IMR-90 (cell line): ENCODE measurements at regions not wholly inside any gene's neighbourhood (a gene's known extent, or its start where the extent isn't known, plus 50 kb on each side); places are given as distances from the start of the nearest gene placed in this dataset.

Source experiments
- ATAC-seq: fragments of 200-7000 bp; cut with Tn5 transposase; 2 replicates; pipeline ENCODE4 v1.9.1; 2020; ENCODE audit warnings: low read depth, mild to moderate bottlenecking, moderate library complexity
- BruUV-seq: library from RNA; stranded (reverse); fragments of 400-500 nt; replicated peaks from 2 replicates; lab custom pipeline; 2021; lab: Mats Ljungman, UMichigan
- CTCF ChIA-PET: fragments of 300-600 bp; formaldehyde crosslinking; extraction: SDS; loops from one replicate; lab custom pipeline; 2021; ENCODE audit warnings: antibody characterized with exemption; lab: Yijun Ruan, JAX
- POLR2A ChIA-PET: fragments of 300-600 bp; sonication (Branson Sonifier 250); formaldehyde crosslinking; loops from one replicate; lab custom pipeline; 2022; ENCODE audit warnings: antibody characterized with exemption; ENCODE audit not compliant: unreplicated experiment; lab: Charles Lee
- DNase-seq: peaks from one replicate; pipeline ENCODE4 v3.0.0; 2013
- H2AFZ ChIP-seq: replicated peaks from 2 replicates; pipeline ENCODE3; 2013; ENCODE audit warnings: low read length, mild to moderate bottlenecking; ENCODE audit not compliant: poor library complexity
- H2AK5ac ChIP-seq: 2 replicates; pipeline ENCODE4 v1.6.1; 2013; ENCODE audit warnings: low read depth, low read length, inconsistent platforms
- H2AK9ac ChIP-seq: replicated peaks from 2 replicates; pipeline ENCODE3; 2013; ENCODE audit warnings: mild to moderate bottlenecking, low read depth, low read length, moderate library complexity; ENCODE audit not compliant: poor library complexity
- H2BK120ac ChIP-seq: 2 replicates; pipeline ENCODE4 v1.6.1; 2013; ENCODE audit warnings: low read depth, low read length, inconsistent platforms
- H2BK15ac ChIP-seq: 3 replicates; pipeline ENCODE4 v1.6.1; 2013; ENCODE audit warnings: low read depth, low read length, inconsistent platforms
- H2BK20ac ChIP-seq: 2 replicates; pipeline ENCODE4 v1.6.1; 2013; ENCODE audit warnings: low read depth, mild to moderate bottlenecking, inconsistent platforms, low read length, moderate library complexity
- H2BK5ac ChIP-seq: 2 replicates; pipeline ENCODE4 v1.6.1; 2013; ENCODE audit warnings: mild to moderate bottlenecking, low read depth, low read length, inconsistent platforms; ENCODE audit not compliant: poor library complexity, severe bottlenecking
- H3K14ac ChIP-seq: replicated peaks from 2 replicates; pipeline ENCODE4 v1.6.1; 2013; ENCODE audit warnings: low read depth, low read length, inconsistent platforms
- H3K18ac ChIP-seq: 2 replicates; pipeline ENCODE4 v1.6.1; 2013; ENCODE audit warnings: low read depth, low read length, control low read depth
- H3K23ac ChIP-seq: 2 replicates; pipeline ENCODE4 v1.6.1; 2013; ENCODE audit warnings: low read depth, low read length, inconsistent platforms
- H3K27ac ChIP-seq: 2 replicates; pipeline ENCODE4 v1.5.1; 2013; ENCODE audit warnings: mild to moderate bottlenecking, control low read depth, low read length; ENCODE audit not compliant: insufficient read depth
- H3K27me3 ChIP-seq: 2 replicates; pipeline ENCODE4 v1.6.1; 2013; ENCODE audit warnings: low read length; ENCODE audit not compliant: control insufficient read depth, insufficient read depth
- H3K36me3 ChIP-seq: 2 replicates; pipeline ENCODE4 v1.6.1; 2013; ENCODE audit warnings: low read length, mixed read lengths; ENCODE audit not compliant: control insufficient read depth, insufficient read depth
- H3K4ac ChIP-seq: 2 replicates; pipeline ENCODE4 v1.6.1; 2013; ENCODE audit warnings: low read depth, low read length, inconsistent platforms
- H3K4me1 ChIP-seq: 2 replicates; pipeline ENCODE4 v1.6.1; 2013; ENCODE audit warnings: low read length, mixed read lengths; ENCODE audit not compliant: control insufficient read depth, insufficient read depth
- H3K4me2 ChIP-seq: 2 replicates; pipeline ENCODE4 v1.6.1; 2013; ENCODE audit warnings: low read depth, mild to moderate bottlenecking, control low read depth, low read length, moderate library complexity
- H3K4me3 ChIP-seq: 2 replicates; pipeline ENCODE4 v1.5.1; 2013; ENCODE audit warnings: low read depth, mild to moderate bottlenecking, control low read depth, low read length, moderate library complexity; ENCODE audit not compliant: insufficient read depth
- H3K56ac ChIP-seq: 2 replicates; pipeline ENCODE4 v1.6.1; 2013; ENCODE audit warnings: low read length, inconsistent platforms; ENCODE audit not compliant: insufficient read depth; ENCODE audit errors: extremely low read depth
- H3K79me1 ChIP-seq, 2 experiments: 2 replicates each; pipeline ENCODE4 v1.6.1; 2013; ENCODE audit warnings: low read length in 2 of 2, inconsistent platforms in 1 of 2, low read depth in 1 of 2
- H3K9ac ChIP-seq: 2 replicates; pipeline ENCODE4 v1.6.1; 2013; ENCODE audit warnings: low read depth, low read length, control low read depth
- H3K9me1 ChIP-seq: 2 replicates; pipeline ENCODE4 v1.6.1; 2013; ENCODE audit warnings: low read length, inconsistent platforms; ENCODE audit not compliant: insufficient read depth
- H3K9me3 ChIP-seq: 2 replicates; pipeline ENCODE4 v1.6.1; 2013; ENCODE audit warnings: low read length; ENCODE audit not compliant: control insufficient read depth, insufficient read depth
- H4K20me1 ChIP-seq: 2 replicates; pipeline ENCODE4 v1.6.1; 2013; ENCODE audit warnings: low read length, inconsistent platforms; ENCODE audit not compliant: insufficient read depth
- H4K5ac ChIP-seq: 2 replicates; pipeline ENCODE4 v1.6.1; 2013; ENCODE audit warnings: mild to moderate bottlenecking, low read depth, low read length, control low read depth
- H4K8ac ChIP-seq, 2 experiments: 2 replicates each; pipeline ENCODE4 v1.6.1; 2013; ENCODE audit warnings: low read depth in 2 of 2, low read length in 2 of 2, control low read depth in 1 of 2, inconsistent platforms in 1 of 2
- H4K91ac ChIP-seq: 2 replicates; pipeline ENCODE4 v1.6.1; 2013; ENCODE audit warnings: low read depth, low read length, inconsistent platforms; ENCODE audit not compliant: insufficient read depth
- BHLHE40 ChIP-seq: fragments of 150-350 bp; IDR thresholded peaks from 2 replicates; pipeline ENCODE4 v1.6.1; 2016; ENCODE audit warnings: mild to moderate bottlenecking, low read depth, low read length
- CEBPB ChIP-seq: IDR thresholded peaks from 2 replicates; pipeline ENCODE4 v1.6.1; 2012; ENCODE audit warnings: low read depth, low read length, improper control_type of control experiment
- CHD1 ChIP-seq: IDR thresholded peaks from 2 replicates; pipeline ENCODE4 v1.6.1; 2012; ENCODE audit warnings: low read depth, low read length, improper control_type of control experiment
- FOS ChIP-seq: fragments of 150-350 bp; IDR thresholded peaks from 2 replicates; pipeline ENCODE4 v1.6.1; 2016; ENCODE audit warnings: low read depth, low read length
- MAZ ChIP-seq: IDR thresholded peaks from 2 replicates; pipeline ENCODE4 v1.6.1; 2012; ENCODE audit warnings: low read depth, mild to moderate bottlenecking, low read length, improper control_type of control experiment, moderate library complexity, borderline replicate concordance
- MXI1 ChIP-seq: IDR thresholded peaks from 2 replicates; pipeline ENCODE4 v1.6.1; 2012; ENCODE audit warnings: low read depth, mild to moderate bottlenecking, low read length, moderate library complexity, borderline replicate concordance
- NFE2L2 ChIP-seq: fragments of 150-350 bp; IDR thresholded peaks from 2 replicates; pipeline ENCODE4 v1.6.1; 2016; ENCODE audit warnings: low read depth, mild to moderate bottlenecking, low read length
- POLR2A ChIP-seq: IDR thresholded peaks from 2 replicates; pipeline ENCODE4 v1.6.1; 2012; ENCODE audit warnings: mild to moderate bottlenecking, low read depth, low read length
- RAD21 ChIP-seq: IDR thresholded peaks from 2 replicates; pipeline ENCODE4 v1.6.1; 2012; ENCODE audit warnings: low read length, improper control_type of control experiment
- RCOR1 ChIP-seq: IDR thresholded peaks from 2 replicates; pipeline ENCODE4 v1.6.1; 2012; ENCODE audit warnings: mild to moderate bottlenecking, low read length, improper control_type of control experiment; ENCODE audit not compliant: insufficient replicate concordance
- RFX5 ChIP-seq: IDR thresholded peaks from 2 replicates; pipeline ENCODE4 v1.8.0; 2012; ENCODE audit warnings: low read depth, mild to moderate bottlenecking, low read length, moderate library complexity
- SMC3 ChIP-seq: fragments of 150-350 bp; IDR thresholded peaks from 2 replicates; pipeline ENCODE4 v1.6.1; 2016; ENCODE audit warnings: low read depth, mild to moderate bottlenecking, antibody characterized with exemption, low read length, moderate library complexity
- WGBS, 2 experiments: methylation state at CpG; one replicate each; pipeline versions ENCODE4 v1.1.5 to v1.1.7; 2013; ENCODE audit warnings: missing lambda C conversion rate in 2 of 2; ENCODE audit not compliant: insufficient read length in 1 of 2; ENCODE audit errors: extremely low coverage in 2 of 2; 5-methylcytosine and 5-hydroxymethylcytosine counted together
- dilution Hi-C: fragments of 300-500 bp; cut with HindIII; formaldehyde crosslinking; loops from one replicate; pipeline ENCODE4 v1.14.3; 2018; ENCODE audit warnings: low sequenced_read_pairs; ENCODE audit not compliant: unreplicated experiment
- in situ Hi-C: fragments of 300-500 bp; cut with MboI; formaldehyde crosslinking; loops from 3 replicates; pipeline ENCODE4 v1.14.3; 2019; ENCODE audit warnings: low sequenced_read_pairs, inconsistent platforms, mixed read lengths
- intact Hi-C: fragments of 100-400 bp; cut with micrococcal nuclease; formaldehyde crosslinking; loops from 2 replicates; pipeline ENCODE4 v1.10.0; 2022
- TF ChIP-seq, protein P1 (sequence below): conservative IDR thresholded peaks from 2 replicates; pipeline ENCODE4 v1.5.1; 2012; ENCODE audit warnings: mild to moderate bottlenecking, low read depth, low read length, improper control_type of control experiment
- TF ChIP-seq, protein P2 (sequence below): fragments of 150-350 bp; IDR thresholded peaks from 2 replicates; pipeline ENCODE4 v1.6.1; 2017; ENCODE audit warnings: mild to moderate bottlenecking, antibody characterized with exemption, low read length, low read depth
- TF ChIP-seq, protein P3 (sequence below): fragments of 150-350 bp; IDR thresholded peaks from 2 replicates; pipeline ENCODE4 v1.6.1; 2016; ENCODE audit warnings: low read depth, mild to moderate bottlenecking, low read length, moderate library complexity, borderline replicate concordance

DNA sequence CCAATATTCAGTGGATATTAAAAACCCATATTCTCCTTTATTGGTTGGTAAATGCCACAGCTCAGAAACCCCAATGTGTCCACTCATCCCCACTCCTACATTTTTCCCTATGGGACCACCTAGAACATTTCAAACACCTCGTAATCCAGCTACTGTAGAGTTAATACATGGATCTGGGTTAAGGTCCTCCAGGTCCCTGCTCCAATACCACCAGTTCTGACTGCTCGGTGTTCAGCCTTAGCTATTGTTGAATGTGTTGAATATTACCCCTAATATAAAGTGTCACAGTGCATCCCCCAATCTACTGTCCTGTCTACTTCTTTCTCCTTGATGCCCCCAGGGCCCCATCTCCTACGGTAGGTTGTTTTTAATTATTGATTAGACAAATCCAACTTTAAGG lies 231.5 kb downstream of the PCSK1 start:
- no peak for ATAC-seq
- ChIA-PET POLR2A (no interaction called here), CTCF (no interaction called here)
- Histone ChIP-seq H3K14ac (no peak overlapping the region), H2BK15ac (no peak overlapping the region), H2BK5ac (no peak overlapping the region), H3K9me3 (no peaks in the 10 kb centered on the region), H3K4me1 (peaks cover 2% of the 10 kb centered on the region; the same call in 1 of the 2 replicates), H2AFZ (no peak overlapping the region), H3K79me1 (no peaks in the 10 kb centered on the region), H2AK5ac (peak overlapping the region; percentile 47; the same call in 1 of the 2 replicates), H4K8ac (no peak overlapping the region), H3K27me3 (no peaks in the 10 kb centered on the region), H3K4me3 (no peak overlapping the region), H3K27ac (no peak overlapping the region), H3K36me3 (no peaks in the 10 kb centered on the region), H3K4me2 (no peak overlapping the region), H3K9ac (no peak overlapping the region), H2AK9ac (no peak overlapping the region), H2BK120ac (no peak overlapping the region), H3K9me1 (no peaks in the 10 kb centered on the region), H4K91ac (no peak overlapping the region), H3K18ac (no peak overlapping the region), H3K23ac (no peak overlapping the region), H3K56ac (no peak overlapping the region), H2BK20ac (no peak overlapping the region), H3K4ac (no peak overlapping the region), H4K5ac (no peak overlapping the region), H4K20me1 (no peaks in the 10 kb centered on the region)
- WGBS, 2 experiments: no CpG with 5 or more reads among the region's 3 CpGs
- in situ Hi-C loops (no loop called here), intact Hi-C loops (no loop called here), dilution Hi-C loops (no loop called here)
- BruUV-seq: no TSS peak
- TF ChIP-seq MAZ (no peak), CEBPB (no peak), RFX5 (no peak), BHLHE40 (no peak), RAD21 (no peak), POLR2A (no peak), MXI1 (no peak), FOS (no peak), CHD1 (no peak), SMC3 (no peak), NFE2L2 (no peak), RCOR1 (no peak)
- TF ChIP-seq, protein P1, sequence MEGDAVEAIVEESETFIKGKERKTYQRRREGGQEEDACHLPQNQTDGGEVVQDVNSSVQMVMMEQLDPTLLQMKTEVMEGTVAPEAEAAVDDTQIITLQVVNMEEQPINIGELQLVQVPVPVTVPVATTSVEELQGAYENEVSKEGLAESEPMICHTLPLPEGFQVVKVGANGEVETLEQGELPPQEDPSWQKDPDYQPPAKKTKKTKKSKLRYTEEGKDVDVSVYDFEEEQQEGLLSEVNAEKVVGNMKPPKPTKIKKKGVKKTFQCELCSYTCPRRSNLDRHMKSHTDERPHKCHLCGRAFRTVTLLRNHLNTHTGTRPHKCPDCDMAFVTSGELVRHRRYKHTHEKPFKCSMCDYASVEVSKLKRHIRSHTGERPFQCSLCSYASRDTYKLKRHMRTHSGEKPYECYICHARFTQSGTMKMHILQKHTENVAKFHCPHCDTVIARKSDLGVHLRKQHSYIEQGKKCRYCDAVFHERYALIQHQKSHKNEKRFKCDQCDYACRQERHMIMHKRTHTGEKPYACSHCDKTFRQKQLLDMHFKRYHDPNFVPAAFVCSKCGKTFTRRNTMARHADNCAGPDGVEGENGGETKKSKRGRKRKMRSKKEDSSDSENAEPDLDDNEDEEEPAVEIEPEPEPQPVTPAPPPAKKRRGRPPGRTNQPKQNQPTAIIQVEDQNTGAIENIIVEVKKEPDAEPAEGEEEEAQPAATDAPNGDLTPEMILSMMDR: no peak
- TF ChIP-seq, protein P2, sequence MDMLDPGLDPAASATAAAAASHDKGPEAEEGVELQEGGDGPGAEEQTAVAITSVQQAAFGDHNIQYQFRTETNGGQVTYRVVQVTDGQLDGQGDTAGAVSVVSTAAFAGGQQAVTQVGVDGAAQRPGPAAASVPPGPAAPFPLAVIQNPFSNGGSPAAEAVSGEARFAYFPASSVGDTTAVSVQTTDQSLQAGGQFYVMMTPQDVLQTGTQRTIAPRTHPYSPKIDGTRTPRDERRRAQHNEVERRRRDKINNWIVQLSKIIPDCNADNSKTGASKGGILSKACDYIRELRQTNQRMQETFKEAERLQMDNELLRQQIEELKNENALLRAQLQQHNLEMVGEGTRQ: no peak
- TF ChIP-seq, protein P3, sequence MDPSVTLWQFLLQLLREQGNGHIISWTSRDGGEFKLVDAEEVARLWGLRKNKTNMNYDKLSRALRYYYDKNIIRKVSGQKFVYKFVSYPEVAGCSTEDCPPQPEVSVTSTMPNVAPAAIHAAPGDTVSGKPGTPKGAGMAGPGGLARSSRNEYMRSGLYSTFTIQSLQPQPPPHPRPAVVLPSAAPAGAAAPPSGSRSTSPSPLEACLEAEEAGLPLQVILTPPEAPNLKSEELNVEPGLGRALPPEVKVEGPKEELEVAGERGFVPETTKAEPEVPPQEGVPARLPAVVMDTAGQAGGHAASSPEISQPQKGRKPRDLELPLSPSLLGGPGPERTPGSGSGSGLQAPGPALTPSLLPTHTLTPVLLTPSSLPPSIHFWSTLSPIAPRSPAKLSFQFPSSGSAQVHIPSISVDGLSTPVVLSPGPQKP: no peak
- DNase-seq: no peak
